ENCODE measurements at regions not wholly inside any gene's neighbourhood (a gene's known extent, or its start where the extent isn't known, plus 50 kb on each side); places are given as distances from the start of the nearest gene placed in this dataset.
"Not testable (repeated sequence)": the region's sequence is repeated elsewhere in the genome, so short reads cannot be mapped to it uniquely, and the experiment has no call there.

GRCh38 chr2:37767046-37767445 lies 95.6 kb upstream of the CDC42EP3 start:
- Histone ChIP-seq H3K27ac (peak overlapping the region in 1 of 2 donors; percentile 89), H3K4me3 (no peak overlapping the region)
- TF ChIP-seq CTCF (IDR thresholded peaks at IDR 0.05): no peak
- no peak for DNase-seq (ENCODE audit: low spot score)

- no peak for TF ChIP-seq CTCF (IDR thresholded peaks at IDR 0.05)
- Histone ChIP-seq H3K27ac (peak overlapping the region; percentile 62 to 89), H3K4me3 (peak overlapping the region; percentile 23)
- peak; percentile 79 for DNase-seq (ENCODE audit: low spot score)
Observed at GRCh38 chr2:37767959-37768925, 96.8 kb upstream of the CDC42EP3 start.

- no peak for DNase-seq (ENCODE audit: low spot score)
- H3K4me3 ChIP-seq: no peak overlapping the region
- TF ChIP-seq CTCF (IDR thresholded peaks at IDR 0.05): no peak
- peak overlapping the region in 1 of 2 donors; percentile 89 for H3K27ac ChIP-seq
Observed at GRCh38 chr2:37769551-37769950, 98.1 kb upstream of the CDC42EP3 start.

- no peak for DNase-seq (ENCODE audit: low spot score)
- H3K27ac ChIP-seq: no peak overlapping the region
Observed at GRCh38 chr2:37770797-37771196, 99.4 kb upstream of the CDC42EP3 start.

GRCh38 chr2:37771600-37772088 lies 100.2 kb upstream of the CDC42EP3 start:
- DNase-seq (ENCODE audit: low spot score): no peak
- H3K27ac ChIP-seq: no peak overlapping the region

More at GRCh38 chr2:37770797-37771196, 99.4 kb upstream of the CDC42EP3 start:
- TF ChIP-seq CTCF (IDR thresholded peaks at IDR 0.05): no peak
- no peak overlapping the region for H3K4me3 ChIP-seq

GRCh38 chr2:37773371-37774130 lies 102.1 kb upstream of the CDC42EP3 start:
- TF ChIP-seq CTCF (IDR thresholded peaks at IDR 0.05): no peak
- no peak for DNase-seq (ENCODE audit: low spot score)
- H3K4me3 ChIP-seq: no peak overlapping the region
- H3K27ac ChIP-seq: no peak overlapping the region

More at GRCh38 chr2:37771600-37772088, 100.2 kb upstream of the CDC42EP3 start:
- TF ChIP-seq CTCF (IDR thresholded peaks at IDR 0.05): no peak
- no peak overlapping the region for H3K4me3 ChIP-seq

- not testable (repeated sequence) for H3K4me3 ChIP-seq; DNase-seq (ENCODE audit: low spot score)
- H3K27ac ChIP-seq: peak overlapping the region in 1 of 2 donors; percentile 67
Observed at GRCh38 chr2:37774171-37774944, 102.9 kb upstream of the CDC42EP3 start.
